T-helper 1 cell (primary cell): ENCODE measurements at regions not wholly inside any gene's neighbourhood (a gene's known extent, or its start where the extent isn't known, plus 50 kb on each side); places are given as distances from the start of the nearest gene placed in this dataset.

Source experiments
- DNase-seq, 5 donors: peaks; one replicate each; pipeline ENCODE4 v3.0.0-alpha.2; 2012 to 2020

GRCh38 chr2:24439971-24440340 is 51.1 kb upstream of the NCOA1 start:
- no peak for DNase-seq

GRCh38 chr2:24439280-24439970 is 51.6 kb upstream of the NCOA1 start:
- DNase-seq: no peak

- DNase-seq: no peak
Observed at GRCh38 chr2:24438106-24438505, 52.9 kb upstream of the NCOA1 start.

GRCh38 chr2:24435391-24436316 is 55.4 kb upstream of the NCOA1 start:
- DNase-seq: no peak

- no peak for DNase-seq
Observed at GRCh38 chr2:24434541-24434940, 56.5 kb upstream of the NCOA1 start.

- no peak for DNase-seq
Observed at GRCh38 chr2:24432735-24433134, 58.3 kb upstream of the NCOA1 start.

- no peak for DNase-seq
Observed at GRCh38 chr2:24432121-24432520, 58.9 kb upstream of the NCOA1 start.

- DNase-seq: no peak
Observed at GRCh38 chr2:24429197-24430074, 61.6 kb upstream of the NCOA1 start.

GRCh38 chr2:24424387-24424786 is 64.1 kb upstream of the ITSN2 start:
- DNase-seq: no peak

GRCh38 chr2:24423095-24423494 is 62.8 kb upstream of the ITSN2 start:
- no peak for DNase-seq

- peak in 4 of 5 donors; percentile 14 to 44 (median 32) for DNase-seq
Observed at GRCh38 chr2:24421668-24422067, 61.3 kb upstream of the ITSN2 start.

- no peak for DNase-seq
Observed at GRCh38 chr2:24420373-24420772, 60.0 kb upstream of the ITSN2 start.

- no peak for DNase-seq
Observed at GRCh38 chr2:24418166-24418841, 58.0 kb upstream of the ITSN2 start.

- DNase-seq: no peak
Observed at GRCh38 chr2:24412812-24413211, 52.5 kb upstream of the ITSN2 start.

- DNase-seq: no peak
Observed at GRCh38 chr2:24411488-24412151, 51.3 kb upstream of the ITSN2 start.

GRCh38 chr2:24410976-24411375 is 50.6 kb upstream of the ITSN2 start:
- no peak for DNase-seq

GRCh38 chr2:24409700-24410556 is 49.6 kb upstream of the ITSN2 start:
- DNase-seq: peak in 3 of 5 donors; percentile 15 to 50 (median 30)
